Spleen (tissue), 11 donors: ENCODE measurements at regions not wholly inside any gene's neighbourhood (a gene's known extent, or its start where the extent isn't known, plus 50 kb on each side); places are given as distances from the start of the nearest gene placed in this dataset.

Experiments
- DNase-seq: peaks from one replicate; pipeline ENCODE4 v3.0.0-alpha.2; 2020
- H3K27ac ChIP-seq, 8 donors: fragments of 200-600 bp; sonication (generic) in 7 of 8; 1 replicate in 4 of 8; 2 replicates in 4 of 8; pipeline versions ENCODE4 v1.5.0 to v1.8.0; 2016 to 2021; ENCODE audit warnings: inconsistent platforms in 4 of 8, mild to moderate bottlenecking in 4 of 8, moderate library complexity in 1 of 8
- H3K27me3 ChIP-seq, 7 donors: fragments of 200-600 bp; sonication (generic) in 6 of 7; replicated peaks in 1 of 7; 1 replicate in 4 of 7; 2 replicates in 3 of 7; pipeline versions ENCODE4 v1.5.0 to v1.8.0; 2016 to 2021; ENCODE audit warnings: inconsistent platforms in 3 of 7, mild to moderate bottlenecking in 1 of 7
- H3K36me3 ChIP-seq, 6 donors: fragments of 200-600 bp; sonication (generic) in 5 of 6; 1 replicate in 4 of 6; 2 replicates in 2 of 6; pipeline versions ENCODE4 v1.5.0 to v1.8.0; 2016 to 2021; ENCODE audit warnings: inconsistent platforms in 2 of 6
- H3K4me1 ChIP-seq, 6 donors: fragments of 200-600 bp; sonication (generic) in 5 of 6; 1 replicate in 3 of 6; 2 replicates in 3 of 6; pipeline versions ENCODE4 v1.5.0 to v1.8.0; 2016 to 2021; ENCODE audit warnings: inconsistent platforms in 3 of 6
- H3K4me3 ChIP-seq, 8 donors: fragments of 200-600 bp; sonication (generic) in 7 of 8; 1 replicate in 4 of 8; 2 replicates in 4 of 8; pipeline versions ENCODE4 v1.5.0 to v1.8.0; 2016 to 2021; ENCODE audit warnings: inconsistent platforms in 4 of 8, mild to moderate bottlenecking in 4 of 8, moderate library complexity in 2 of 8
- H3K9me3 ChIP-seq, 8 donors: fragments of 200-600 bp; sonication (generic) in 7 of 8; 1 replicate in 4 of 8; 2 replicates in 4 of 8; pipeline versions ENCODE4 v1.5.0 to v1.8.0; 2016 to 2021; ENCODE audit warnings: inconsistent platforms in 4 of 8
- POLR2A ChIP-seq, 3 donors: fragments of 450-650 bp; IDR thresholded peaks; one replicate each; pipeline ENCODE4 v1.5.1; 2017; ENCODE audit warnings: antibody characterized with exemption in 3 of 3, mild to moderate bottlenecking in 1 of 3
- POLR2AphosphoS5 ChIP-seq, 3 donors: sonication (generic); formaldehyde crosslinking; IDR thresholded peaks; one replicate each; pipeline ENCODE4 v1.5.1; 2017; ENCODE audit warnings: antibody characterized with exemption in 3 of 3
- WGBS, 5 donors: extraction: QIAGEN DNeasy Blood & Tissue Kit in 3 of 5; methylation state at CpG; one replicate each; pipeline versions ENCODE4 v1.1.5 to v1.1.7; 2013 to 2018; 5-methylcytosine and 5-hydroxymethylcytosine counted together
- intact Hi-C: fragments of 100-400 bp; cut with DNase I; formaldehyde crosslinking; loops from one replicate; pipeline ENCODE4 v1.15.0; 2023; ENCODE audit warnings: low total_unique reads
- TF ChIP-seq, protein P1 (sequence below), 11 experiments: fragments of 200-600 bp in 7 of 11; fragments of 450-650 bp in 4 of 11; sonication (generic) in 4 of 11; IDR thresholded peaks in 8 of 11; conservative IDR thresholded peaks in 3 of 11; 1 replicate in 7 of 11; 2 replicates in 4 of 11; pipeline versions ENCODE4 v1.4.0 to v1.8.0; 2016 to 2021; ENCODE audit warnings: antibody characterized with exemption in 11 of 11, inconsistent platforms in 4 of 11, mild to moderate bottlenecking in 1 of 11
- donor health status: healthy with polysubstance abuse.
- donor health status: DM: no; HTN: no; CAD: no; lungs with moderate emphysema.
- donor health status: DM: no; HTN: no; CAD: no.
- donor health status: Bipolar disorder and iron deficiency.
- donor health status: healthy.
- donor health status: DM: no; HTN: no; CAD: no.
- donor health status: DM: yes; HTN: yes; CAD: no.

GRCh38 chr5:74429495-74429894 is 211.0 kb downstream of the ENC1 start:
- H3K9me3 ChIP-seq, result peaks cover 0 to 2% (median 0%) of the 10 kb centered on the region in 8 donors
- 85 to 95% (median 91%) methylated on average over 4 of the region's 4 CpGs for WGBS, 5 donors
- peaks cover 0 to 16% (median 0%) of the 10 kb centered on the region in 7 donors for H3K27me3 ChIP-seq
- H3K4me3 ChIP-seq, result no peak overlapping the region
- peaks cover 11 to 28% (median 18%) of the 10 kb centered on the region in 6 donors for H3K4me1 ChIP-seq
- no peak for DNase-seq
- no peak overlapping the region for H3K27ac ChIP-seq
- TF ChIP-seq POLR2A (IDR thresholded peaks at IDR 0.05), result no peak
- TF ChIP-seq, protein P1, sequence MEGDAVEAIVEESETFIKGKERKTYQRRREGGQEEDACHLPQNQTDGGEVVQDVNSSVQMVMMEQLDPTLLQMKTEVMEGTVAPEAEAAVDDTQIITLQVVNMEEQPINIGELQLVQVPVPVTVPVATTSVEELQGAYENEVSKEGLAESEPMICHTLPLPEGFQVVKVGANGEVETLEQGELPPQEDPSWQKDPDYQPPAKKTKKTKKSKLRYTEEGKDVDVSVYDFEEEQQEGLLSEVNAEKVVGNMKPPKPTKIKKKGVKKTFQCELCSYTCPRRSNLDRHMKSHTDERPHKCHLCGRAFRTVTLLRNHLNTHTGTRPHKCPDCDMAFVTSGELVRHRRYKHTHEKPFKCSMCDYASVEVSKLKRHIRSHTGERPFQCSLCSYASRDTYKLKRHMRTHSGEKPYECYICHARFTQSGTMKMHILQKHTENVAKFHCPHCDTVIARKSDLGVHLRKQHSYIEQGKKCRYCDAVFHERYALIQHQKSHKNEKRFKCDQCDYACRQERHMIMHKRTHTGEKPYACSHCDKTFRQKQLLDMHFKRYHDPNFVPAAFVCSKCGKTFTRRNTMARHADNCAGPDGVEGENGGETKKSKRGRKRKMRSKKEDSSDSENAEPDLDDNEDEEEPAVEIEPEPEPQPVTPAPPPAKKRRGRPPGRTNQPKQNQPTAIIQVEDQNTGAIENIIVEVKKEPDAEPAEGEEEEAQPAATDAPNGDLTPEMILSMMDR (IDR thresholded peaks at IDR 0.05 in 8 of 11, conservative IDR thresholded peaks at IDR 0.05 in 3 of 11), result no peak
- no peak for TF ChIP-seq POLR2AphosphoS5 (IDR thresholded peaks at IDR 0.05)
- intact Hi-C loops, result no loop called here
- no peaks in the 10 kb centered on the region for H3K36me3 ChIP-seq

GRCh38 chr5:74428876-74429275 is 211.7 kb downstream of the ENC1 start:
- H3K4me3 ChIP-seq, result no peak overlapping the region
- no peak for DNase-seq
- WGBS, 5 donors, result 45 to 73% (median 66%) methylated on average over 2 of the region's 2 CpGs
- H3K27me3 ChIP-seq, result peaks cover 0 to 12% (median 0%) of the 10 kb centered on the region in 7 donors
- H3K4me1 ChIP-seq, result peaks cover 8 to 22% (median 12%) of the 10 kb centered on the region in 6 donors
- peaks cover 0 to 2% (median 0%) of the 10 kb centered on the region in 8 donors for H3K9me3 ChIP-seq
- no peak overlapping the region for H3K27ac ChIP-seq
- H3K36me3 ChIP-seq, result no peaks in the 10 kb centered on the region
- intact Hi-C loops, result no loop called here
- TF ChIP-seq POLR2A (IDR thresholded peaks at IDR 0.05), result no peak
- TF ChIP-seq, protein P1 (IDR thresholded peaks at IDR 0.05 in 8 of 11, conservative IDR thresholded peaks at IDR 0.05 in 3 of 11), result no peak
- TF ChIP-seq POLR2AphosphoS5 (IDR thresholded peaks at IDR 0.05), result no peak

DNA sequence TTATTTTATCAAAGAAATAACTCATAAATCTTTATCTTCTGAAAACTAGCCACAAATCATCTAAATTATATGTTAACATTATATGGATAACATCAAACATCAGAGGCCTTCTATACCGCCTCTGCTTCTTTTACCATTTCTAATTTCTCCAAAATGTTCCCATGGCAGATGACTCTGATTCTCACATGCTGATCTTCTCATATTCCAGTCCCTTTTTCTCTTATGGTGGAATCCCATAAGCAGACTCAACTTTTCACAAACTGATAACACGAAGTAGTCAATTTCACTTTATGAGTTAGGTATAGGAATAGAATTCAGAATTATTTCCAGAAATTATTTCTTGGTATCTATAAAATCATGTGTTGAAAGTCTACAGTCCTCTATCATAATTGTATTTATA is 212.3 kb downstream of the ENC1 start:
- Histone ChIP-seq H3K4me3 (no peak overlapping the region), H3K27me3 (peaks cover 0 to 11% (median 0%) of the 10 kb centered on the region in 7 donors), H3K27ac (no peak overlapping the region), H3K36me3 (no peaks in the 10 kb centered on the region), H3K4me1 (peaks cover 2 to 16% (median 7%) of the 10 kb centered on the region in 6 donors), H3K9me3 (peaks cover 0 to 2% (median 0%) of the 10 kb centered on the region in 8 donors)
- DNase-seq, result no peak
- intact Hi-C loops, result no loop called here
- WGBS, 5 donors, result 89 to 96% (median 92%) methylated on average over 2 of the region's 2 CpGs
- TF ChIP-seq POLR2AphosphoS5 (IDR thresholded peaks at IDR 0.05) (no peak), POLR2A (IDR thresholded peaks at IDR 0.05) (no peak)
- TF ChIP-seq, protein P1 (IDR thresholded peaks at IDR 0.05 in 8 of 11, conservative IDR thresholded peaks at IDR 0.05 in 3 of 11), result no peak

GRCh38 chr5:74426506-74426905 is 214.0 kb downstream of the ENC1 start:
- no peak overlapping the region for H3K27ac ChIP-seq
- intact Hi-C loops, result no loop called here
- no peak overlapping the region for H3K4me3 ChIP-seq
- H3K27me3 ChIP-seq, result peaks cover 0 to 8% (median 0%) of the 10 kb centered on the region in 7 donors
- no peaks in the 10 kb centered on the region for H3K4me1 ChIP-seq
- no peak for DNase-seq
- 48 to 94% (median 82%) methylated on average over 1 of the region's 1 CpG for WGBS, 5 donors
- H3K9me3 ChIP-seq, result peaks cover 0 to 2% (median 0%) of the 10 kb centered on the region in 8 donors
- TF ChIP-seq, protein P1 (IDR thresholded peaks at IDR 0.05 in 8 of 11, conservative IDR thresholded peaks at IDR 0.05 in 3 of 11), result no peak
- no peak for TF ChIP-seq POLR2AphosphoS5 (IDR thresholded peaks at IDR 0.05)
- no peak for TF ChIP-seq POLR2A (IDR thresholded peaks at IDR 0.05)
- H3K36me3 ChIP-seq, result no peaks in the 10 kb centered on the region
